ENCODE measurements at regions not wholly inside any gene's neighbourhood (a gene's known extent, or its start where the extent isn't known, plus 50 kb on each side); places are given as distances from the start of the nearest gene placed in this dataset.

- H3K4me3 ChIP-seq (ENCODE audit: low read length in 2 of 2), result no peak overlapping the region
- H3K27me3 ChIP-seq (ENCODE audit: control insufficient read depth in 1 of 2, insufficient read depth in 2 of 2, low read length in 2 of 2), result no peaks in the 10 kb centered on the region
- no peaks in the 10 kb centered on the region for H3K36me3 ChIP-seq (ENCODE audit: control insufficient read depth in 2 of 2, insufficient read depth in 2 of 2, low read length in 2 of 2)
- H3K27ac ChIP-seq (ENCODE audit: low read length), result peak overlapping the region; percentile 12
- H3K9me3 ChIP-seq (ENCODE audit: control insufficient read depth in 2 of 2, low read length in 2 of 2), result no peaks in the 10 kb centered on the region
- H3K9ac ChIP-seq (ENCODE audit: low read length in 2 of 2), result no peak overlapping the region
- peaks cover 5% of the 10 kb centered on the region for H3K4me1 ChIP-seq (ENCODE audit: control insufficient read depth, insufficient read depth, low read length)
Observed at GRCh38 chr1:14516974-14517840, 81.3 kb upstream of the KAZN start.

- Histone ChIP-seq H3K9ac (ENCODE audit: low read length in 2 of 2) (no peak overlapping the region), H3K27me3 (ENCODE audit: control insufficient read depth in 1 of 2, insufficient read depth in 2 of 2, low read length in 2 of 2) (no peaks in the 10 kb centered on the region), H3K36me3 (ENCODE audit: control insufficient read depth in 2 of 2, insufficient read depth in 2 of 2, low read length in 2 of 2) (no peaks in the 10 kb centered on the region), H3K4me3 (ENCODE audit: low read length in 2 of 2) (no peak overlapping the region), H3K27ac (ENCODE audit: low read length) (no peak overlapping the region), H3K4me1 (ENCODE audit: control insufficient read depth, insufficient read depth, low read length) (peaks cover 4% of the 10 kb centered on the region), H3K9me3 (ENCODE audit: control insufficient read depth in 2 of 2, low read length in 2 of 2) (no peaks in the 10 kb centered on the region)
Observed at GRCh38 chr1:14517841-14518180, 80.7 kb upstream of the KAZN start.

- peaks cover 4% of the 10 kb centered on the region for H3K4me1 ChIP-seq (ENCODE audit: control insufficient read depth, insufficient read depth, low read length)
- H3K27ac ChIP-seq (ENCODE audit: low read length), result no peak overlapping the region
- H3K9me3 ChIP-seq (ENCODE audit: control insufficient read depth in 2 of 2, low read length in 2 of 2), result no peaks in the 10 kb centered on the region
- no peak overlapping the region for H3K4me3 ChIP-seq (ENCODE audit: low read length in 2 of 2)
- no peaks in the 10 kb centered on the region for H3K27me3 ChIP-seq (ENCODE audit: control insufficient read depth in 1 of 2, insufficient read depth in 2 of 2, low read length in 2 of 2)
- H3K36me3 ChIP-seq (ENCODE audit: control insufficient read depth in 2 of 2, insufficient read depth in 2 of 2, low read length in 2 of 2), result no peaks in the 10 kb centered on the region
- no peak overlapping the region for H3K9ac ChIP-seq (ENCODE audit: low read length in 2 of 2)
Observed at GRCh38 chr1:14519976-14520375, 78.5 kb upstream of the KAZN start.

- no peaks in the 10 kb centered on the region for H3K27me3 ChIP-seq (ENCODE audit: control insufficient read depth in 1 of 2, insufficient read depth in 2 of 2, low read length in 2 of 2)
- H3K27ac ChIP-seq (ENCODE audit: low read length), result no peak overlapping the region
- no peaks in the 10 kb centered on the region for H3K36me3 ChIP-seq (ENCODE audit: control insufficient read depth in 2 of 2, insufficient read depth in 2 of 2, low read length in 2 of 2)
- no peak overlapping the region for H3K9ac ChIP-seq (ENCODE audit: low read length in 2 of 2)
- H3K4me1 ChIP-seq (ENCODE audit: control insufficient read depth, insufficient read depth, low read length), result peaks cover 4% of the 10 kb centered on the region
- no peaks in the 10 kb centered on the region for H3K9me3 ChIP-seq (ENCODE audit: control insufficient read depth in 2 of 2, low read length in 2 of 2)
- H3K4me3 ChIP-seq (ENCODE audit: low read length in 2 of 2), result no peak overlapping the region
Observed at GRCh38 chr1:14520514-14521163, 77.8 kb upstream of the KAZN start.

GRCh38 chr1:14521622-14522021 is 76.9 kb upstream of the KAZN start:
- Histone ChIP-seq H3K4me1 (ENCODE audit: control insufficient read depth, insufficient read depth, low read length) (peaks cover 4% of the 10 kb centered on the region), H3K27ac (ENCODE audit: low read length) (no peak overlapping the region), H3K9ac (ENCODE audit: low read length in 2 of 2) (no peak overlapping the region), H3K27me3 (ENCODE audit: control insufficient read depth in 1 of 2, insufficient read depth in 2 of 2, low read length in 2 of 2) (no peaks in the 10 kb centered on the region), H3K9me3 (ENCODE audit: control insufficient read depth in 2 of 2, low read length in 2 of 2) (no peaks in the 10 kb centered on the region), H3K36me3 (ENCODE audit: control insufficient read depth in 2 of 2, insufficient read depth in 2 of 2, low read length in 2 of 2) (no peaks in the 10 kb centered on the region), H3K4me3 (ENCODE audit: low read length in 2 of 2) (no peak overlapping the region)

- Histone ChIP-seq H3K27me3 (ENCODE audit: control insufficient read depth in 1 of 2, insufficient read depth in 2 of 2, low read length in 2 of 2) (no peaks in the 10 kb centered on the region), H3K9ac (ENCODE audit: low read length in 2 of 2) (no peak overlapping the region), H3K27ac (ENCODE audit: low read length) (peak overlapping the region; percentile 73), H3K4me1 (ENCODE audit: control insufficient read depth, insufficient read depth, low read length) (peaks cover 4% of the 10 kb centered on the region), H3K9me3 (ENCODE audit: control insufficient read depth in 2 of 2, low read length in 2 of 2) (no peaks in the 10 kb centered on the region), H3K4me3 (ENCODE audit: low read length in 2 of 2) (no peak overlapping the region), H3K36me3 (ENCODE audit: control insufficient read depth in 2 of 2, insufficient read depth in 2 of 2, low read length in 2 of 2) (no peaks in the 10 kb centered on the region)
Observed at GRCh38 chr1:14522077-14522925, 76.2 kb upstream of the KAZN start.

GRCh38 chr1:14522926-14523241 is 75.6 kb upstream of the KAZN start:
- no peaks in the 10 kb centered on the region for H3K27me3 ChIP-seq (ENCODE audit: control insufficient read depth in 1 of 2, insufficient read depth in 2 of 2, low read length in 2 of 2)
- no peak overlapping the region for H3K4me3 ChIP-seq (ENCODE audit: low read length in 2 of 2)
- no peaks in the 10 kb centered on the region for H3K36me3 ChIP-seq (ENCODE audit: control insufficient read depth in 2 of 2, insufficient read depth in 2 of 2, low read length in 2 of 2)
- H3K4me1 ChIP-seq (ENCODE audit: control insufficient read depth, insufficient read depth, low read length), result peaks cover 4% of the 10 kb centered on the region
- no peaks in the 10 kb centered on the region for H3K9me3 ChIP-seq (ENCODE audit: control insufficient read depth in 2 of 2, low read length in 2 of 2)
- H3K27ac ChIP-seq (ENCODE audit: low read length), result peak overlapping the region; percentile 73
- no peak overlapping the region for H3K9ac ChIP-seq (ENCODE audit: low read length in 2 of 2)

GRCh38 chr1:14524826-14525636 is 73.5 kb upstream of the KAZN start:
- Histone ChIP-seq H3K9ac (ENCODE audit: low read length in 2 of 2) (no peak overlapping the region), H3K4me1 (ENCODE audit: control insufficient read depth, insufficient read depth, low read length) (peaks cover 4% of the 10 kb centered on the region), H3K27ac (ENCODE audit: low read length) (no peak overlapping the region), H3K27me3 (ENCODE audit: control insufficient read depth in 1 of 2, insufficient read depth in 2 of 2, low read length in 2 of 2) (no peaks in the 10 kb centered on the region), H3K36me3 (ENCODE audit: control insufficient read depth in 2 of 2, insufficient read depth in 2 of 2, low read length in 2 of 2) (no peaks in the 10 kb centered on the region), H3K9me3 (ENCODE audit: control insufficient read depth in 2 of 2, low read length in 2 of 2) (no peaks in the 10 kb centered on the region), H3K4me3 (ENCODE audit: low read length in 2 of 2) (no peak overlapping the region)

- H3K36me3 ChIP-seq (ENCODE audit: control insufficient read depth in 2 of 2, insufficient read depth in 2 of 2, low read length in 2 of 2), result no peaks in the 10 kb centered on the region
- H3K9me3 ChIP-seq (ENCODE audit: control insufficient read depth in 2 of 2, low read length in 2 of 2), result no peaks in the 10 kb centered on the region
- H3K9ac ChIP-seq (ENCODE audit: low read length in 2 of 2), result no peak overlapping the region
- no peaks in the 10 kb centered on the region for H3K4me1 ChIP-seq (ENCODE audit: control insufficient read depth, insufficient read depth, low read length)
- no peak overlapping the region for H3K27ac ChIP-seq (ENCODE audit: low read length)
- no peaks in the 10 kb centered on the region for H3K27me3 ChIP-seq (ENCODE audit: control insufficient read depth in 1 of 2, insufficient read depth in 2 of 2, low read length in 2 of 2)
- H3K4me3 ChIP-seq (ENCODE audit: low read length in 2 of 2), result no peak overlapping the region
Observed at GRCh38 chr1:14529475-14529874, 69.0 kb upstream of the KAZN start.

- no peak overlapping the region for H3K4me3 ChIP-seq (ENCODE audit: low read length in 2 of 2)
- no peaks in the 10 kb centered on the region for H3K27me3 ChIP-seq (ENCODE audit: control insufficient read depth in 1 of 2, insufficient read depth in 2 of 2, low read length in 2 of 2)
- no peaks in the 10 kb centered on the region for H3K4me1 ChIP-seq (ENCODE audit: control insufficient read depth, insufficient read depth, low read length)
- no peaks in the 10 kb centered on the region for H3K36me3 ChIP-seq (ENCODE audit: control insufficient read depth in 2 of 2, insufficient read depth in 2 of 2, low read length in 2 of 2)
- H3K9ac ChIP-seq (ENCODE audit: low read length in 2 of 2), result no peak overlapping the region
- H3K9me3 ChIP-seq (ENCODE audit: control insufficient read depth in 2 of 2, low read length in 2 of 2), result no peaks in the 10 kb centered on the region
- H3K27ac ChIP-seq (ENCODE audit: low read length), result no peak overlapping the region
Observed at GRCh38 chr1:14531519-14531918, 67.0 kb upstream of the KAZN start.
